ENCODE measurements at regions not wholly inside any gene's neighbourhood (a gene's known extent, or its start where the extent isn't known, plus 50 kb on each side); places are given as distances from the start of the nearest gene placed in this dataset.

GRCh38 chr13:37316935-37317334, 211.5 kb upstream of the CSNK1A1L start:
- no peak for TF ChIP-seq CTCF (IDR thresholded peaks at IDR 0.05; ENCODE audit: insufficient read depth, missing control alignments)
- no peak for FAIRE-seq
- no peak for DNase-seq (ENCODE audit: insufficient read length, low spot score)

GRCh38 chr13:37313372-37313771, 207.9 kb upstream of the CSNK1A1L start:
- FAIRE-seq, result no peak
- no peak for DNase-seq (ENCODE audit: insufficient read length, low spot score)
- TF ChIP-seq CTCF (IDR thresholded peaks at IDR 0.05; ENCODE audit: insufficient read depth, missing control alignments), result no peak

GRCh38 chr13:37306778-37307544, 201.5 kb upstream of the CSNK1A1L start:
- DNase-seq (ENCODE audit: insufficient read length, low spot score), result no peak
- peak; percentile 35 for FAIRE-seq
- no peak for TF ChIP-seq CTCF (IDR thresholded peaks at IDR 0.05; ENCODE audit: insufficient read depth, missing control alignments)

GRCh38 chr13:37303606-37304005, 198.1 kb upstream of the CSNK1A1L start:
- FAIRE-seq (no peak), DNase-seq (ENCODE audit: insufficient read length, low spot score) (no peak)
- TF ChIP-seq CTCF (IDR thresholded peaks at IDR 0.05; ENCODE audit: insufficient read depth, missing control alignments), result no peak

GRCh38 chr13:37302686-37303085, 197.2 kb upstream of the CSNK1A1L start:
- no peak for FAIRE-seq
- no peak for DNase-seq (ENCODE audit: insufficient read length, low spot score)
- no peak for TF ChIP-seq CTCF (IDR thresholded peaks at IDR 0.05; ENCODE audit: insufficient read depth, missing control alignments)

- DNase-seq (ENCODE audit: insufficient read length, low spot score) (no peak), FAIRE-seq (no peak)
- no peak for TF ChIP-seq CTCF (IDR thresholded peaks at IDR 0.05; ENCODE audit: insufficient read depth, missing control alignments)
These were observed 190.1 kb upstream of the CSNK1A1L start for GRCh38 chr13:37295573-37295972.

GRCh38 chr13:37295071-37295470, 189.6 kb upstream of the CSNK1A1L start:
- no peak for TF ChIP-seq CTCF (IDR thresholded peaks at IDR 0.05; ENCODE audit: insufficient read depth, missing control alignments)
- no peak for FAIRE-seq
- no peak for DNase-seq (ENCODE audit: insufficient read length, low spot score)

Measured in D721Med (cell line).